ENCODE measurements at regions not wholly inside any gene's neighbourhood (a gene's known extent, or its start where the extent isn't known, plus 50 kb on each side); places are given as distances from the start of the nearest gene placed in this dataset.

DNA sequence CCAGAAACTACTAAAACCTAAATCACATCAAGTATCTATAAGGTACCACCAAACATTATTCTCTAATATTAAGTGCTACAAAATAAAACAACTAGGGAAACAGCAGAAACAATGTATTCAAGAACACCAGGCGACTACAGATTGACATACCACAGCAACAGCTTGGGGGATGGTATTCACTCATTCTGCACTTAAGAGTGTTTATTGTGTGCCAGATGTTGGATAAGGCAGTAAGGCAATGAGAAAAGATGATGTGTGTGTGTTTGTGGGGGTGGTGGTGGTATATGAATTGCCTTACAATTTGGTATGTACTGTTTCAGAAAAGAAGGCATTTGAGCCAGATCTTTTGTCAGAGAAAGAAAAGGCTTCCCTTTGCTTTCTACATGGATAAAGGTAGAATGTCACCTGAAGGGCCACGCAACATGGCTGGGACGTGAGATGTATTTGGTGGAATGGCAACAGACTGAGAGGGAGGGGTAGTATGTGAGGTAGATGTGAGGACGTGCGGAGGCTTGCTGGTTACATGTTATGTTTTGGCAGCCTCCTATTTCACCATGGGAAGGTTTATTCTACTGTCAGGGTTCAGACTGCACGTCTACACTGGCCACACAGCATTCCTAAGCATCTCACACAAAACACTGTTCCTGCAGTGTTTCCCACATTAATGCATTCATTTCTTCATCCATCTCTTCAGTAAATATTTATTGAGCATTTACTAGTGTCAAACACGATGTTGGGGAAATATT, 300.7 kb downstream of the KLF12 start:
- TF ChIP-seq EZH2phosphoT487 (IDR thresholded peaks at IDR 0.05; ENCODE audit: borderline replicate concordance, low read depth, low read length) (no peak), CTCF (conservative IDR thresholded peaks at IDR 0.05; ENCODE audit: low read length) (no peak)
- H3K4me1 ChIP-seq (ENCODE audit: insufficient read depth, low read length, poor library complexity, severe bottlenecking), result peaks cover 14% of the 10 kb centered on the region
- H3K4me2 ChIP-seq (ENCODE audit: low read length), result no peak overlapping the region
- no peak for DNase-seq (ENCODE audit: low spot score)
- CTCF ChIA-PET (ENCODE audit: unreplicated experiment), result no interaction called here
- POLR2A ChIA-PET, result no interaction called here
- intact Hi-C loops (cut with micrococcal nuclease; ENCODE audit: unreplicated experiment), result no loop called here
- no peaks in the 10 kb centered on the region for H3K79me2 ChIP-seq (ENCODE audit: insufficient read depth, low read depth, low read length)
- BruUV-seq (replicated peaks), result no TSS peak
- no peak overlapping the region for H3K4me3 ChIP-seq (ENCODE audit: low read depth, low read length, poor library complexity, severe bottlenecking)
- H3K9me2 ChIP-seq (ENCODE audit: insufficient read depth, low read length), result no peaks in the 10 kb centered on the region
- no peaks in the 10 kb centered on the region for H3K9me3 ChIP-seq (ENCODE audit: low read length)
- no peak overlapping the region for H3K27ac ChIP-seq (ENCODE audit: low read depth, low read length, poor library complexity, severe bottlenecking)
- no peaks in the 10 kb centered on the region; the same call in 1 of the 2 replicates for H4K20me1 ChIP-seq (ENCODE audit: insufficient read depth, low read length)
- H3K36me3 ChIP-seq (ENCODE audit: insufficient read depth, low read length), result no peaks in the 10 kb centered on the region
- no peak overlapping the region for H2AFZ ChIP-seq (ENCODE audit: low read length)

- H4K20me1 ChIP-seq (ENCODE audit: insufficient read depth, low read length), result no peaks in the 10 kb centered on the region; the same call in 1 of the 2 replicates
- POLR2A ChIA-PET, result interaction anchor here (0.9 kb wide), 1 partner anchor 9 kb away, joined by 3 read pairs; no protein-coding TSS in a partner anchor
- no peaks in the 10 kb centered on the region for H3K36me3 ChIP-seq (ENCODE audit: insufficient read depth, low read length)
- CTCF ChIA-PET (ENCODE audit: unreplicated experiment), result no interaction called here
- intact Hi-C loops (cut with micrococcal nuclease; ENCODE audit: unreplicated experiment), result no loop called here
- no peak overlapping the region for H2AFZ ChIP-seq (ENCODE audit: low read length)
- no peaks in the 10 kb centered on the region for H3K79me2 ChIP-seq (ENCODE audit: insufficient read depth, low read depth, low read length)
- TF ChIP-seq EZH2phosphoT487 (IDR thresholded peaks at IDR 0.05; ENCODE audit: borderline replicate concordance, low read depth, low read length) (no peak), CTCF (conservative IDR thresholded peaks at IDR 0.05; ENCODE audit: low read length) (no peak)
- H3K9me3 ChIP-seq (ENCODE audit: low read length), result no peaks in the 10 kb centered on the region
- H3K4me1 ChIP-seq (ENCODE audit: insufficient read depth, low read length, poor library complexity, severe bottlenecking), result peaks cover 14% of the 10 kb centered on the region
- H3K4me2 ChIP-seq (ENCODE audit: low read length), result no peak overlapping the region
- BruUV-seq (replicated peaks), result no TSS peak
- no peak overlapping the region for H3K27ac ChIP-seq (ENCODE audit: low read depth, low read length, poor library complexity, severe bottlenecking)
- no peak overlapping the region for H3K4me3 ChIP-seq (ENCODE audit: low read depth, low read length, poor library complexity, severe bottlenecking)
- no peaks in the 10 kb centered on the region for H3K9me2 ChIP-seq (ENCODE audit: insufficient read depth, low read length)
- DNase-seq (ENCODE audit: low spot score), result no peak
These were observed 301.4 kb downstream of the KLF12 start for GRCh38 chr13:73832825-73833224.

DNA sequence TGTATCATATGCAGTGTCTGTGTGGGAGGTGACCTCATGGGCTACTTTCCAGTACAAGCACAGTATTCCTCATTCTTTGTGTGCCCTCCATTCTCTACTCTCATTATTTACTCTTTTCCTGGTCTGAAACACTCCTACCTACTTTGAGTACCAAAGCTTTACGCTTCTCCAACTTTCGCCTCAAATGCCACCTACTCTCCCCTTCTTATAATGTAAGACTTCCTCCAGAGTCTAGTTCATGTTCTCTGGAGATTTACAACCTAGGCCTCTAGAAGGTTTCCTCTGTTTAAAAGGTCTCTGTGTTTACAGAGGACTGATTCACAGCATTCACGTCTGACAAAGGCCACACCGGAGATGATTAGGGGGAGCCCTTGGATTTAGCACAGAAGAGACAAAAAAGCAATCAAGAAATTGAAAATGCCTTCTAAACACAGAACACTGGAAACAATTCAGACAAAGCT, 302.0 kb downstream of the KLF12 start:
- BruUV-seq (replicated peaks), result no TSS peak
- Histone ChIP-seq H3K27ac (ENCODE audit: low read depth, low read length, poor library complexity, severe bottlenecking) (no peak overlapping the region), H4K20me1 (ENCODE audit: insufficient read depth, low read length) (no peaks in the 10 kb centered on the region; the same call in 1 of the 2 replicates), H3K4me1 (ENCODE audit: insufficient read depth, low read length, poor library complexity, severe bottlenecking) (peaks cover 14% of the 10 kb centered on the region), H3K4me3 (ENCODE audit: low read depth, low read length, poor library complexity, severe bottlenecking) (no peak overlapping the region), H3K36me3 (ENCODE audit: insufficient read depth, low read length) (no peaks in the 10 kb centered on the region), H2AFZ (ENCODE audit: low read length) (no peak overlapping the region), H3K9me2 (ENCODE audit: insufficient read depth, low read length) (no peaks in the 10 kb centered on the region), H3K79me2 (ENCODE audit: insufficient read depth, low read depth, low read length) (no peaks in the 10 kb centered on the region), H3K4me2 (ENCODE audit: low read length) (no peak overlapping the region), H3K9me3 (ENCODE audit: low read length) (no peaks in the 10 kb centered on the region)
- intact Hi-C loops (cut with micrococcal nuclease; ENCODE audit: unreplicated experiment), result no loop called here
- POLR2A ChIA-PET, result interaction anchor here (0.9 kb wide), 1 partner anchor 9 kb away, joined by 3 read pairs; no protein-coding TSS in a partner anchor
- CTCF ChIA-PET (ENCODE audit: unreplicated experiment), result no interaction called here
- TF ChIP-seq EZH2phosphoT487 (IDR thresholded peaks at IDR 0.05; ENCODE audit: borderline replicate concordance, low read depth, low read length), result no peak
- TF ChIP-seq CTCF (conservative IDR thresholded peaks at IDR 0.05; ENCODE audit: low read length), result no peak
- DNase-seq (ENCODE audit: low spot score), result no peak
